NOMO-1 (cell line): ENCODE measurements at regions not wholly inside any gene's neighbourhood (a gene's known extent, or its start where the extent isn't known, plus 50 kb on each side); places are given as distances from the start of the nearest gene placed in this dataset.

Experiments used
- DNase-seq, 2 experiments: peaks; one replicate each; lab custom pipeline; 2025; ENCODE audit not compliant: unreplicated experiment in 2 of 2; lab: John Stamatoyannopoulos, UW

- no peak for DNase-seq
These were observed 69.8 kb upstream of the NKX2-2 start for GRCh38 chr20:21583486-21584168.

- no peak for DNase-seq
These were observed 63.7 kb upstream of the NKX2-2 start for GRCh38 chr20:21577551-21577950.

- DNase-seq = no peak
These were observed 62.3 kb upstream of the NKX2-2 start for GRCh38 chr20:21575981-21576740.

- DNase-seq = no peak
These were observed 61.3 kb upstream of the NKX2-2 start for GRCh38 chr20:21575167-21575566.

GRCh38 chr20:21574443-21574842 is 60.6 kb upstream of the NKX2-2 start:
- DNase-seq = no peak

- no peak for DNase-seq
These were observed 59.4 kb upstream of the NKX2-2 start for GRCh38 chr20:21573259-21573658.

- peak in 1 of 2 experiments; percentile 1 for DNase-seq
These were observed 58.2 kb upstream of the NKX2-2 start for GRCh38 chr20:21571841-21572690.

DNA sequence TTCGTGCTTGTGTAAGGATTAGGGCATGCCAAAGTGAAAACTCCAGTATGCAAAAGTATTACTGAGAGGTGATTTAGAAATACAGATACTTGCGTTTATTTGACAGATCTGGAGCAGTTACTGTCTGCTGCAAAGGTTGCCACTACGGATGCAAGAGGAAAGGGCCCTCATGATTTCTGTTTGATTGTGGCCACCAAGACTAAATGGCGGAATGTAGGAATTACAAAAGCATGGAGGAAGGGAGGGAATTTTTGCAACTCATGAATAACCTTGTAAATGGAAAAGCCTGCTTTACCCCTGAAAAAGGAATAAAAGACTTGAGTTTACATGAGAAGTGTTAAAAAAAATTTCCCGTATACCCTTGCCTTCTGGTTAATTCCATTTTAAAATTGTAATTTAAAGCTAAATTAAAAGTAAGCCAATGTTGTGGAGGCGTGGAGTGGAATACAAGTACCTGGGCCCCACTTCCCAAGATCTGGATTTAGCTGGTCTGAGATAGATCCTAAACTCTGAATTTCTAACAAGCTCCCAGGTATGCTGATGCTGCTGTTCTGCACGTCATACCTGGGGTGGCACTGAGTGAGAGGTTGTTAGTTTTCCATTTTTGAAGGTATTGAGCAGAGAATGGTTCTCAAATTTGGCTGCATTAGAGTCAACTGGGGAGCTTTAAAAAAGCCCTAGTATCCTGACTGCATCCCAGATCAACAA is 56.6 kb upstream of the NKX2-2 start:
- DNase-seq = no peak

DNA sequence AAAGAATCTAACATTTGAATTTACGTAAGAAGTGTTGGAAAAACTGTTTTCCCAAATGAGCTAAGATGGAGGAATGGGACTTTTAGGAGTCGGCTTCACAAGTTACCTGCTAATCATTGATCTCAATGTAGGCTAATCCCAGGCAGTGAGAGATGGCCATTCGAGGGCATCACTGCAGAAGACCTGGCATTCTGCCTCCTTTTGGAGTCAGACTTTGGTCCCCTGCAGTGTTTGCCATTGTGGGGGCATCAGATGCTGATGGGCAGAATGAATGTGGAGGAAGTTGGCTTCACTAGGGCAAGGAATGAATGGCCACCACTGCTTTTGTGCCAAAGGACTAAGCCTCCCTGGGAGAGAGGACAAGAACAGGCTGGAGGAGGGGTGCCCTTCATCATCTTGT is 55.7 kb upstream of the NKX2-2 start:
- DNase-seq = no peak

DNA sequence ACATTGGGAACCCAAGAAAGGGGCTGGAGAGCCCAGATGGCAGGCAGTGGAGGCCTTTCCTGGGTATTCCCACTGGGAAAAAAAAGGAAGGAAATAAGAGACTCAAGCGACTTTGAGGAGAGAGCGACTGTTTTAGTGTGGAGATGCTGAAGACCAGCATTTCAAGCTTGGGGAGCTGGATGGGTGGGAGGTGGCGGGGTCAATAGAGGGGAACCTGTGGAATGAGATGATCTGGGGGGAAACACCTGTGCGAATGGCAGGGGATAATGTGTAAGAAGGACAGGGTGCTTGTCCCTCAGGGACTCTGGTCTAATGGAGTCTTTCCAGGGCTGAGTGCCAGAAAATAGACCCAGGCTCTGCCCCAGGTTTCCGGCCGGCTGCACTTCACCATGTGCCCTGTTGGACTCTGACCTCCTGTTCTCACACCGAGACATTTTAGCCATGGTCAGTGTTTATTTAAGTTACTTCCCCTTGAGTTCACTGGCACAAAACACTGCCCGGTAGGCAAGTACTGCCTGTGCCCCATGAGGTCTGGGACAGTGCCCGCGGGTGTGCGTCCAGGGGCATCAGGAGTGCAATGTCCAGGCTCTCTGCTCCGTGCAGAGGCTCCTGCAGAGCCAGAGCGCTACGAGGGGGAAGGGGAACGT is 50.4 kb upstream of the NKX2-2 start:
- no peak for DNase-seq
